DMS79 treated with DMSO at 0.1 percent for 48 hours (cell line): ENCODE measurements at regions not wholly inside any gene's neighbourhood (a gene's known extent, or its start where the extent isn't known, plus 50 kb on each side); places are given as distances from the start of the nearest gene placed in this dataset.

Experiments used
- DNase-seq: peaks from one replicate; lab custom pipeline; 2025; lab: John Stamatoyannopoulos, UW

DNA sequence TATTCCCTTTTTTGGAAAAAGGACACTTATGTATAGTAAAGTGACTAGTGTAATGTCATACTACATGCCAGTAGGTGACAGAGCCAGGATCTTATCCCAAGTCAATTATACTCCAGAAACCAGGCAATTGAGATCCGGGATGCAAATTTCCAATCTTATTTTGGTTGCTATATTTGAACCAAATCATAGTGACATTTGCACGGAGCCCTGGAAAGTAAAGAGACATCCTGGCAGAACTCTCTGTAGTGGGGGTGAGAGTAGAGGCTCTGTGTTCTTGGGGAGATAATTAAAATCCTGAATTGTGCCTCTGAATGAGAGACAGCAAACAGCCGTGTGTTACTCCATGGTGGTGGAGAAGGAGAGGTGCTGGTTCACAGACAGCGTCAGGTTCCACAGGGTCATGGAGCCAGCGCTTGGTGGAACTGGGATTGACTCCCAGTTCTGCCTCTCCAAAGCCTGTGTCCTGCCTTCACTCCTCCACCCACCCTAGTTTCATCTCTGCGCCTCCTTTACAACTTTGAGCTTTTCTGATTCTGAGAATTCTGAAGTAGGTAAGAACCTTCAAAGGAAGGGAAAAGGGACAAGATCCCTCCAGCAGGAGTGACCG is 432.3 kb downstream of the PTPRU start:
- no peak for DNase-seq

GRCh38 chr1:29667951-29668350 is 431.6 kb downstream of the PTPRU start:
- DNase-seq = no peak

GRCh38 chr1:29664711-29665110 is 428.4 kb downstream of the PTPRU start:
- DNase-seq = no peak

DNA sequence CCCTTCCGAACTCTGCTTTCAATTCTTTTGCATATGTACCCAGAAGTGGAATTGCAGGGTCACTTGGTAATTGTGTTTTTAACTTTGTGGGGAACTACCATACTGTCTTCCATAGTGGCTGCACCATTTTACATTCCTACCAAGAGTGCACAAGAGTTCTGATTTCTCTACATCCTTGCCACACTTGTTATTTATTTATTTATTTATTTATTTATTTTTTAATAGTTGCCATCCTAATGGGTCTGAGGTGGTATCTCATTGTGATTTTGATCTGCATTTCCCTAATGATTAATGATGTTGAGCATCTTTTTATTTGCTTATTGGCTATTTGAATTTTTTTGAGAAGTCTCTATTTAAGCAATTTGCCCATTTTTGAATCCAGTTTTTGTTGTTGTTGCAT is 422.4 kb downstream of the PTPRU start:
- DNase-seq = no peak

- no peak for DNase-seq
Observed at GRCh38 chr1:29657816-29658215, 421.5 kb downstream of the PTPRU start.

DNA sequence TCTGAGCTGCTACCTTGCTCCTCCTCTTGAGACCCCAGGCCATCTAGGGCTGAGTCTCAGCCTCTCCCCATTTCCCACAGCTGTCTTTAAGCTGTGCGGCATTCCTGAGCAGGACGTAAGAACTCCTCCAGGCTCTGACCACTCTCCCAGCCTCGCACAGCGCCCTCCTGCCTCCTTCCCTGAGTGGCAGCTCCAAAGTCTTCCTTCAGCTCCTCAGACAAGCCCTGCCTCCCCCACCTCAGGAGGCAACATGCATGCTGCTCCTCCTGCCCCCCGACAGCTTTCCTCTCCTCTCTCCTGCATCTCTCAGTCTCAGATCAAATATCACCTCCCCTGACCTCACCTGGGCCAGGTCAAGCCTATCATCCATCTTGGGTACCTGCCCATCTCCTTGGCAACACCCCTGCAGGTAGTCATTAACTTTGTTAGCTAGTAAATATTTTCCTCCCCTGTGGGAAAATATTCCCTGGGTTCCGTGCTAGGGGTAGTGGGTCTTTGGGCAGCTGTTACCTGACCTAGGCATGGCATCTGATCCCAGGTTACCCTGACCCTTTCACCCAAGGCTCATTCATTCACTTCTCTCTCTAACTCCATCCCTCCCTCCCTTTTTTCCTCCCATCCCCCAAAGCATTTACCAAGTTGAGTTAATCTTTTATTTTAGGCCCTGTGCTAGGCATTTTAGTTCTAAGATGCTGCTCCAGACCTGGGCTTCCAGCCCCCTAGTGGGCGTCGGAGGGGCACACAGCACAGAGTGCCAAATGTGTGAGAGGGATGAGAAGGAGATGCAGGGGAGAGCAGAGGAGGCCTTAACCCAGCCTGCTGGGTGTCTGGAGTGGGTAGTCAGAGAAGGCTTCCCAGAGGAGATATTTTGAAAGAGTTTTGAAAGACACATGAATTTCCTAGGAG is 419.9 kb downstream of the PTPRU start:
- peak; percentile 42 for DNase-seq

- no peak for DNase-seq
Observed at GRCh38 chr1:29655145-29655544, 418.8 kb downstream of the PTPRU start.

- no peak for DNase-seq
Observed at GRCh38 chr1:29653886-29654450, 417.6 kb downstream of the PTPRU start.

- no peak for DNase-seq
Observed at GRCh38 chr1:29653034-29653810, 416.9 kb downstream of the PTPRU start.

DNA sequence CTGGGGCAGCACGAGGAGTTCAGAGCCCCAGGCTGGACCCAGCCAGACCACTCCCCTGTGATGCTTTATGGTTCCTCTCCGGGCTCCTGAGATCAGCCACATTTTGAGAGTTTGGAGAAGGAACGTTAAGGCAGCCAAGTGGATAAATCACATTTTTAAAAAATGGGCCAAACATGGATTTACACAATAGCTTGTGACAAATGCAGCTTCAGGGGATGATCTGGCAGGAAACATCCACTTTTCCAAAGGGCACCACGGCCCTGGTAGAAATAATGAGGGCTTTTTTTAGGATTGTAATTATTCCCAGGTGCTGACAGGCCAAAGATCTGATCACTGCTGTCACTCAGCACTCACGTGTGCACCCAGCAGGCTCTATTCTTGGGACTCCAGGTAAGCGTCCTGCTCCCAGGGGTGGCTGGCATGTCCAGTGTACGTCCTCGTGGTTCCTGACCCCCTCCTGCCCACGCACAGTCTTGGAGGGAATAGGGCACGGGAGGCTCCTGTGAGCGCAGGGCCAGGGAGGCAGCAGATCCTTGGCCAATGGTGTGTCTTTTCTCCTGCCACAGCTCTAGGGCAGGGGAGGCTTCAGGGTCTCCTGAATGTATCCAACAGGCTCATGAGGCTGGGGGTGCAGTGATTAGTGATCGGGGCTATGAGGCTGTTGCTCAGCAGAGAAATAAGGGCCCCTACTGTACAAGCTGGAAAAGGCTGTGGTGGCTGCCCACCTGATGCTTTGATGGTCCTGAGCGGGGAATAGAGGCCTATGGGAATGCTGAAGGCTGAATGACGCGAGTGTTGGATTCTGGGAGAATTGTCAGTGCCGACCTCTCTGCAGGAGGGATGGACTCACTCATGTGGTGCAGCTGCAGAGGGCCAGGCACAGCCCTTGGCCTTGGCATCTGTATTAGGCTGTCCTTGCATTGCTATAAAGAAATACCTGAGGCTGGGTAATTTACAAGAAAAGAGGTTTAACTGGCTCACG is 415.7 kb downstream of the PTPRU start:
- DNase-seq = no peak

DNA sequence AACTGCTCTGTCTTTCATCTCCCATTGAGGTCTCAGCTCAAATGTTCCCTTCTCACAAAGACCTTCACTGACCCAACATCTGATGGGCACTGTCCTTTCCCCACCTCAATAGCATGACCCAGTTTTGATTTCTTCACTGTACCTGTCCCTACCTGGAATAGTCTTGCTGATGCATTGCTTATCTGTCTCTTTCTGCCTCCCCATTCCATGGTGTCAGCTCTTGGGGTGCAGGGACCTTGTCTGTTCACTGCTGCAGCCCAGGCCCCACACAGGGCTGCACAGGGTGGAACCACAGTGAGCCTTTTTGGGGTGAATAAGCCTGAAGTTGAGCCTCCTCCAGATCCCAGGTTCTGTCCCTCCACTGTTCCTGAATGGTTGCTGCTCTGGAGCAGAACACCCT is 414.9 kb downstream of the PTPRU start:
- DNase-seq = no peak

- no peak for DNase-seq
Observed at GRCh38 chr1:29650476-29650875, 414.2 kb downstream of the PTPRU start.

GRCh38 chr1:29650041-29650400 is 413.7 kb downstream of the PTPRU start:
- no peak for DNase-seq

DNA sequence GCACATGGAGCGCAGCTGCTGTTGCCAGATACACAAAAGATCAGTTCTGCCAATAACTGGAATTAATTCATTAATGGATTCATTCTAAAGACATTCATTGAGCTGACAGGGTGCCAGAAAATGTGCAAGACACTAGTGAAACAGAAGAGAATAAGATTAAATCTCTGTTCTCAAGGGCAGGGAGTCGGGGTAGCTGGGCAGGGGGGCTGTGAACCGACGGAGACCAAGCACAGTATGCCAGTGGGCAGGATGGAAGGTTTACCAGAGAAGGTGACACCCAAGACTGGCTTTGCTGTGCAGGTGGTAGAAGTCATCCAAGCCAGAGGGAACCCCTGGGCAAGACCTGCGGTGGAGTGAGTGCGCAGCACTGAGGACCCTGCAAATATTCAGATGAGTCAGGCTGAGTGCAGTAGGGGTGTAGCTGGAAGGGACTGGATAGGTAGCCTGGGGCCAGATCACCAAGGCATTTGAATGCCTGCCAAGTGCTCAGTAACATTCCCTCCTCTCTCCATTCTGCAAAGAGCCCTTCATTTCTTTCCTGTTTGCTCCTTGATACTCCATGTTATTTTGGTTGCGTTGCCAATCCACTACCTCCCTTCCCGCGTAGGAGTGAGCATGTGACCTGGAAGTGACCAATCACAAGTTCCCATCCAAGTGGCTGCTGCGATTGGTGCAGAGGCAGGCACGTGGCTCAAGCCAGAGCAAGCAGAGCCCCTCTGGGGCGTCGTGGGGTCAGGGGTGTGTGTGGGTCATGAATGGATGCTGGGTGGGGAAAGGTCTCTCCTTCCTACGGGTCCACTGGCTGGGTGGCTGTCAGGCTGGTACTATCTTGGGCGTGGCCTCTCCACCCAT is 413.1 kb downstream of the PTPRU start:
- peak; percentile 98 for DNase-seq

GRCh38 chr1:29648798-29649188 is 412.5 kb downstream of the PTPRU start:
- no peak for DNase-seq

- DNase-seq = no peak
Observed at GRCh38 chr1:29648026-29648425, 411.7 kb downstream of the PTPRU start.

GRCh38 chr1:29647581-29647980 is 411.3 kb downstream of the PTPRU start:
- no peak for DNase-seq

DNA sequence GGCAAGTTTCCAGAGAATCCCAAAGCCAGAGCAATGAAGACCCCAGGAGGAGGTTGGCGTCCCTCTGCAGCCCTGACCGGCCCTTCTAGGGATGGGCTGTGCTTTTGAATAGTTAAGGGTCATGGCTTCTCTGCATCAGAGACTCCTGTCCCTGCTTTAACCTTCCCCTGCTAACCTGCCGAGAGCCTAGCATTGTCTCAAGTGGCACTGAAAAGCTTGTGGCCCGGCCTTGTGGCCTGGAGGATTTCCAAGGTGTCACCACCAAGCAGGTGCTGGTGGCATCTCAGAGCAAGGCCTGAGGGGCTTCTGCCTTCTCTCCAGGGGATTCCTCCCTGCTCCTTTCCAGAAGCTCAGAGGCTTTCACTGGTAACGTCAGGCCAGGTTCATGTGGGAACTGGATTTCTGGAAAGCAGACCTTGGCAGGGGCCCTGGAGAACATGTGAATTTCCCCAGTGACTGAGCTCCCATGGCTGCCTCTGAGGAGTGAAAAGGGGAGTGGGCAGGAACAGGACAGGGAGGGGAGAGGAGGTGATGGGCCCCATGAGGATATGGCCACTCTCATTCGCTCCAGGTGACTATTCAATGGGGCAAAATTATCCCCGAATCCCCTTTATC is 409.9 kb downstream of the PTPRU start:
- DNase-seq = peak; percentile 86

- DNase-seq = no peak
Observed at GRCh38 chr1:29645586-29645985, 409.3 kb downstream of the PTPRU start.

DNA sequence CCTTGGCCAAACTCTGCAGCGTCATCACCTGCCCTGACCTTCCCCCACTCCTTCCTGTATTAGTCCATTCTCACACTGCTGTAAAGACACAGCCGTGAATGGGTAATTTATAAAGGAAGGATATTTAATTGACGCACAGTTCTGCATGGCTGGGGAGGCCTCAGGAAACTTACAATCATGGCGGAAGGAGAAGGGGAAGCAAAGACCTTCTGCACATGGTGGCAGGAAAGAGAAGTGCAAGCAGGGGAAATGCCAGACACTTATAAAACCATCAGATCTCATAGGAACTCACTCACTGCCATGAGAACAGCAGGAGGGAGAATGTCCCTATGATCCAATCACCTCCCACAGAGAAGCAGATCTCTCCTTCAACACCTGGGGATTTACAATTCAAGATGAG is 408.5 kb downstream of the PTPRU start:
- DNase-seq = no peak
